T-cell (primary cell): ENCODE measurements at regions not wholly inside any gene's neighbourhood (a gene's known extent, or its start where the extent isn't known, plus 50 kb on each side); places are given as distances from the start of the nearest gene placed in this dataset.

Experiments
- ATAC-seq, 4 experiments: fragments of 200-7000 bp in 3 of 4; fragments of 150-1000 bp in 1 of 4; cut with Tn5 transposase; replicated peaks in 1 of 4; 1 replicate in 3 of 4; 2 replicates in 1 of 4; pipeline ENCODE4 v1.10.0; 2021; ENCODE audit warnings: moderate library complexity in 3 of 4, mild to moderate bottlenecking in 2 of 4, moderate number of reproducible peaks in 1 of 4
- CTCF ChIA-PET, 2 donors: fragments of 300-600 bp; sonication (Branson Sonifier 250); formaldehyde crosslinking; loops; one replicate each; lab custom pipeline; 2022; ENCODE audit warnings: antibody characterized with exemption in 2 of 2; lab: Charles Lee
- POLR2A ChIA-PET, 2 donors: fragments of 300-600 bp; sonication (Branson Sonifier 250); formaldehyde crosslinking; loops; one replicate each; lab custom pipeline; 2022; ENCODE audit warnings: antibody characterized with exemption in 2 of 2; lab: Charles Lee
- DNase-seq, 35 experiments: peaks; one replicate each; pipeline versions ENCODE4 v3.0.0 to v3.0.0-alpha.2; 2013 to 2023
- H3K27ac ChIP-seq: one replicate; pipeline ENCODE4 v1.5.1; 2013; ENCODE audit warnings: low read length
- H3K27me3 ChIP-seq, 2 experiments: replicated peaks in 1 of 2; 1 replicate in 1 of 2; 2 replicates in 1 of 2; pipeline versions ENCODE4 v1.6.1 to v1.7.0; 2013; ENCODE audit warnings: low read length in 1 of 2, mixed read lengths in 1 of 2; ENCODE audit not compliant: control insufficient read depth in 2 of 2, insufficient read depth in 2 of 2; ENCODE audit errors: extremely low read depth in 1 of 2
- H3K36me3 ChIP-seq, 2 donors: 1 replicate in 1 of 2; 2 replicates in 1 of 2; pipeline versions ENCODE4 v1.6.1 to v1.7.0; 2013; ENCODE audit warnings: low read length in 1 of 2; ENCODE audit not compliant: control insufficient read depth in 2 of 2, insufficient read depth in 1 of 2; ENCODE audit errors: extremely low read depth in 1 of 2
- H3K4me1 ChIP-seq, 2 experiments: 1 replicate in 1 of 2; 2 replicates in 1 of 2; pipeline versions ENCODE4 v1.6.1 to v1.7.0; 2013; ENCODE audit warnings: low read length in 2 of 2, mixed read lengths in 1 of 2; ENCODE audit not compliant: insufficient read depth in 2 of 2, control insufficient read depth in 1 of 2; ENCODE audit errors: extremely low read depth in 1 of 2
- H3K4me3 ChIP-seq, 2 donors: 1 replicate in 1 of 2; 2 replicates in 1 of 2; pipeline versions ENCODE4 v1.5.1 to v1.7.0; 2013; ENCODE audit warnings: mild to moderate bottlenecking in 2 of 2, low read length in 1 of 2, moderate library complexity in 1 of 2; ENCODE audit not compliant: control insufficient read depth in 1 of 2; ENCODE audit errors: extremely low read depth in 1 of 2
- H3K9me3 ChIP-seq: 2 replicates; pipeline ENCODE4 v1.7.0; 2013
- H3K27ac Mint-ChIP-seq, 2 donors: one replicate each; pipeline ENCODE4 v1.8.0; 2020 to 2021; ENCODE audit warnings: mild to moderate bottlenecking in 2 of 2, mixed read lengths in 2 of 2
- H3K27me3 Mint-ChIP-seq, 2 donors: one replicate each; pipeline ENCODE4 v1.8.0; 2021 to 2022; ENCODE audit warnings: mixed read lengths in 2 of 2
- H3K36me3 Mint-ChIP-seq: one replicate; pipeline ENCODE4 v1.8.0; 2021; ENCODE audit warnings: mixed read lengths
- H3K4me1 Mint-ChIP-seq, 3 donors: one replicate each; pipeline ENCODE4 v1.8.0; 2020 to 2022; ENCODE audit warnings: mixed read lengths in 3 of 3, mild to moderate bottlenecking in 1 of 3
- H3K4me3 Mint-ChIP-seq, 3 donors: one replicate each; pipeline ENCODE4 v1.8.0; 2020 to 2022; ENCODE audit warnings: mild to moderate bottlenecking in 3 of 3, mixed read lengths in 3 of 3, moderate library complexity in 3 of 3
- H3K9me3 Mint-ChIP-seq, 3 donors: one replicate each; pipeline ENCODE4 v1.8.0; 2020 to 2022; ENCODE audit warnings: mixed read lengths in 3 of 3
- WGBS: methylation state at CpG from one replicate; pipeline ENCODE4 v1.1.5; 2013; ENCODE audit warnings: missing lambda C conversion rate; ENCODE audit not compliant: insufficient coverage; 5-methylcytosine and 5-hydroxymethylcytosine counted together

DNA sequence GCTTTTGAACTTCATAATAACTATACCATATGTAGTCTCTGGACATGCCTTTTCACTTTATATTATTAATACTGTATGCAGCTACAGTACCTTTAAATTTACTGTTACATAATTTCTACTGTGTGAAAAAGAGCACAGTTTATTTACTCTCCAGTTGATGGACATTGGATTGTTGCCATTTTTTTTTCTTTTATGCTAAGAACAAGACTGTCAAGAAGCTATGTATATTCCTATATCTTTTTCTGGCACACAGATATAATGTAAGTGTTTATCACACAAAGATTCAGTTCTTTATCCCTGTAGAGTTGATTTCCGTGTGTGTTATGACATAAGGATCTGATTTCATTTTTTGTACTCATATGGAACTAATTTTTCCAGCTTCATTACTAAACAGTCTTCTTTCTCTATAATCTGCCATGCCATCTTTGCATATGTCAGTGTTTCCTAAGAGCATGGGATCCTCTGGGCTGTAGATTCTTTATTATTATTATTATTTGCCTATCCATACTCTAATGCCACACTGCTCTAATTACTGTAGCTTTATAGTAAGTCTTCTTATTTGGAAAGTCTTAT lies 593.0 kb upstream of the ATP2B1 start:
- H3K36me3 Mint-ChIP-seq, result no peaks in the 10 kb centered on the region
- CTCF ChIA-PET, result no interaction called here
- H3K27me3 ChIP-seq, result no peaks in the 10 kb centered on the region
- no peaks in the 10 kb centered on the region for H3K9me3 ChIP-seq
- no peak overlapping the region for H3K4me3 Mint-ChIP-seq
- H3K4me3 ChIP-seq, result no peak overlapping the region
- WGBS, result no CpG with 5 or more reads among the region's 1 CpG
- H3K27me3 Mint-ChIP-seq, result peaks cover 0 to 7% of the 10 kb centered on the region in 2 donors
- POLR2A ChIA-PET, result interaction anchor here (0.6 to 0.8 kb wide), 4 partner anchors 10 to 576 kb away, joined by 3 to 4 read pairs (median 3); no protein-coding TSS in a partner anchor
- ATAC-seq (no peak), DNase-seq (no peak)
- no peak overlapping the region for H3K27ac ChIP-seq
- H3K4me1 Mint-ChIP-seq, result peaks cover 21 to 22% (median 21%) of the 10 kb centered on the region in 3 donors
- H3K4me1 ChIP-seq, result peaks cover 0 to 15% of the 10 kb centered on the region in 2 experiments
- H3K36me3 ChIP-seq, result no peaks in the 10 kb centered on the region
- no peak overlapping the region for H3K27ac Mint-ChIP-seq
- no peaks in the 10 kb centered on the region for H3K9me3 Mint-ChIP-seq

DNA sequence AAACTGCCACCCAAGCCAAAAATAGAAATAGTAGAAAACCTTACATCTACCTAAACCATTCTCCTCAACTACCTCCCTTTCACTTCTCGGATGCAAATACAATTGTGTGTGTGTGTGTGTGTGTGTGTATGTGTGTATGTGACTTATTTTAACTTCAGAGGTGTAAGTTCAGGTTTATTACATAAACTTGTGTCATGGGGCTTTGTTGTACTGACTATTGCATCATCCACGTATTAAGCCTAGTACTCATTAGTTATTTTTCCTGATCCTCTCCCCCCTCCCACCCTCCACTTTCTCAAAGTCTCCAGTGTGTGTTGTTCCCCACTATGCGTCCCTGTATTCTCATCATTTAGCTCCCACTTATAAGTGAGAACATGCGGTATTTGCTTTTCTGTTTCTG lies 592.5 kb upstream of the ATP2B1 start:
- Histone ChIP-seq H3K4me3 (no peak overlapping the region), H3K9me3 (no peaks in the 10 kb centered on the region), H3K27ac (no peak overlapping the region), H3K4me1 (peaks cover 0 to 15% of the 10 kb centered on the region in 2 experiments), H3K27me3 (no peaks in the 10 kb centered on the region), H3K36me3 (no peaks in the 10 kb centered on the region)
- no peak for DNase-seq
- H3K27me3 Mint-ChIP-seq, result peaks cover 0 to 7% of the 10 kb centered on the region in 2 donors
- no peak for ATAC-seq
- 88% methylated on average over 1 of the region's 4 CpGs for WGBS
- H3K9me3 Mint-ChIP-seq, result no peaks in the 10 kb centered on the region
- H3K4me1 Mint-ChIP-seq, result peaks cover 21 to 22% (median 21%) of the 10 kb centered on the region in 3 donors
- ChIA-PET CTCF (no interaction called here), POLR2A (interaction anchor here (0.6 to 0.8 kb wide), 3 partner anchors 11 to 575 kb away, joined by 3 to 4 read pairs (median 3); no protein-coding TSS in a partner anchor)
- no peak overlapping the region for H3K27ac Mint-ChIP-seq
- H3K4me3 Mint-ChIP-seq, result no peak overlapping the region
- no peaks in the 10 kb centered on the region for H3K36me3 Mint-ChIP-seq

DNA sequence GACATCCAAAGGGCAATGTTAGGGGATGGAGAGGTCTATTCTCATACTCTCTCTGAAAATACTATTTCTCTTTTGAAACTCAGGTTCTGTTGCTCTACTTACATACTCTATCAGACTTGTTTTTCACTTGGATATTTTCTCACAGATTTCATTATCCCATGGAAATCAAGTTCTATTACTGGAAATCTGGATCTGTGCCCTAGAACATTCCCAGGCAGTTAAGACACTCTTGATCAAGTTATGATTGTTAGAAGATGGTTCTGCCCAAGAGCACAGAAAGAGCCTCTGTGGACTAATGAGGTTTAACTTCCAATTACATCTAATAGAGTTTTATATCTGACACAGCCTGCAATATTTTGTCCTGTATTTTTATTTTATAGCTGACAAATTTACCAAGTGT lies 591.0 kb upstream of the ATP2B1 start:
- no peaks in the 10 kb centered on the region for H3K36me3 Mint-ChIP-seq
- H3K4me3 Mint-ChIP-seq, result peak overlapping the region; percentile 71 to 75 (median 71)
- peak overlapping the region; percentile 32 to 86 for H3K27ac Mint-ChIP-seq
- DNase-seq, result no peak
- ChIA-PET POLR2A (no interaction called here), CTCF (no interaction called here)
- H3K4me1 ChIP-seq, result peaks cover 0 to 15% of the 10 kb centered on the region in 2 experiments
- H3K27ac ChIP-seq, result peak overlapping the region; percentile 8
- H3K9me3 Mint-ChIP-seq, result no peaks in the 10 kb centered on the region
- H3K27me3 Mint-ChIP-seq, result peaks cover 0 to 10% of the 10 kb centered on the region in 2 donors
- peak overlapping the region in 1 of 2 donors; percentile 20 for H3K4me3 ChIP-seq
- no peaks in the 10 kb centered on the region for H3K36me3 ChIP-seq
- H3K9me3 ChIP-seq, result no peaks in the 10 kb centered on the region
- H3K27me3 ChIP-seq, result no peaks in the 10 kb centered on the region
- peaks cover 21 to 22% (median 21%) of the 10 kb centered on the region in 3 donors for H3K4me1 Mint-ChIP-seq
- ATAC-seq, result no peak

DNA sequence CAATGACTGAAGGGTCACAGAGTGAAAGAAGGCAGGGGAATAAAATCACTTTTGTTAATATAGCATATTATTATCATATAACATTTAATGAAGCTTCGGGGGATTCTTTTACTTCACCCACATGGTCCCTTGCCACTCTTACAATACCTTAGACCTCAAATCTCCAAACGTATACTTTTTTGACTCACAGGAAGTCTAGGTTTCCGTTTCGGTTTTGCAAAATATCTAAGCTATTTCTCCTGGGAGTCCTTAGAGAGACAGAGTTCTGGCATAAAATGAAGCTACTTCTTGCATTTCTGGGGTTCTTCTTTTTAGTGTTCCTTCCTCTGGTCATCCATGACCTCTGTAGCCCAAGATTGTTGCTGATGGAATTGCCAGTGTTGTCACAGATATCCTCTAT lies 590.5 kb upstream of the ATP2B1 start:
- POLR2A ChIA-PET, result no interaction called here
- DNase-seq (peak in 1 of 35 experiments; percentile 18), ATAC-seq (peak in 3 of 4 experiments; percentile 38 to 71 (median 65))
- H3K27me3 ChIP-seq, result no peaks in the 10 kb centered on the region
- Mint-ChIP-seq H3K27ac (peak overlapping the region; percentile 32 to 86), H3K4me3 (peak overlapping the region; percentile 71 to 75 (median 71)), H3K27me3 (peaks cover 3 to 10% of the 10 kb centered on the region in 2 donors), H3K4me1 (peaks cover 21 to 22% (median 21%) of the 10 kb centered on the region in 3 donors), H3K9me3 (no peaks in the 10 kb centered on the region), H3K36me3 (no peaks in the 10 kb centered on the region)
- WGBS, result 0% methylated on average over 1 of the region's 4 CpGs
- no peaks in the 10 kb centered on the region for H3K36me3 ChIP-seq
- CTCF ChIA-PET, result no interaction called here
- H3K4me3 ChIP-seq, result peak overlapping the region; percentile 10 to 20
- peak overlapping the region; percentile 8 for H3K27ac ChIP-seq
- H3K9me3 ChIP-seq, result no peaks in the 10 kb centered on the region
- peaks cover 0 to 15% of the 10 kb centered on the region in 2 experiments for H3K4me1 ChIP-seq

DNA sequence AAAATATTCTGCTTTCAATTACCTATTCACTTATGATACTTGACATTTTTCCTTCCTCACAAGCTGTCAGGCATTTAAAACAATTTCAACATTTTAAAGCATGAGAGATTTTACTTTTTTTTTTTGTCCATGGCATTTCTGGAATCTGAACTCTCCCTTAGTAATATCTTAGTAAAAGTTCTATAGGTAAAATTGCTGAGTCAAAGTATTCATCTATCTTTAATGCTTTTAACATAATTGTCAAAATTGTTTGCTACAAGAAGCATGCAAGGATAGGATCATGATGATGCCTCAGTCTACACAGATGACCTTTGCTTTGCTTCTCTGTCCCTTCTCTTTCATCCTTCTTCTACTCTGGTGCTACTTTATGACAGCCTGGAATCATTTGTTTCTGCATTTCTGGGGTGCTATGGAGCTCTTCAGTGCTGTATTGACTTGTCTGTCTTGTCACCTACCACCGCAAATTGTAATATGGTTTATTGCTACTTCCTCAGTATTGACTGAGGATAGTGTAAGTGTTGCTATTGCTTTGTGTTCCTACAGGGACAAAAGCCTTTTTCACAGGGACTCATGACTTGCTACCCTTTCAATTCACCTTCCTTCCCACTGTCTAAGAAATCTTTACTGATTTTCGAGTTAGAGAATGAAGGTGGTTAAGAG lies 589.8 kb upstream of the ATP2B1 start:
- Mint-ChIP-seq H3K4me1 (peaks cover 21 to 22% (median 21%) of the 10 kb centered on the region in 3 donors), H3K27ac (peak overlapping the region in 1 of 2 donors; percentile 86), H3K4me3 (peak overlapping the region; percentile 18 to 75 (median 71)), H3K9me3 (no peaks in the 10 kb centered on the region), H3K36me3 (no peaks in the 10 kb centered on the region), H3K27me3 (peaks cover 3 to 10% of the 10 kb centered on the region in 2 donors)
- no peak for DNase-seq
- CTCF ChIA-PET, result no interaction called here
- no peak overlapping the region for H3K27ac ChIP-seq
- no peaks in the 10 kb centered on the region for H3K36me3 ChIP-seq
- no CpG with 5 or more reads among the region's 2 CpGs for WGBS
- H3K27me3 ChIP-seq, result no peaks in the 10 kb centered on the region
- peaks cover 0 to 15% of the 10 kb centered on the region in 2 experiments for H3K4me1 ChIP-seq
- no peaks in the 10 kb centered on the region for H3K9me3 ChIP-seq
- ATAC-seq, result no peak
- POLR2A ChIA-PET, result interaction anchor here in 1 of 2 donors (0.7 kb wide), 1 partner anchor 31 kb away, joined by 5 read pairs; no protein-coding TSS in a partner anchor
- peak overlapping the region; percentile 10 to 20 for H3K4me3 ChIP-seq

DNA sequence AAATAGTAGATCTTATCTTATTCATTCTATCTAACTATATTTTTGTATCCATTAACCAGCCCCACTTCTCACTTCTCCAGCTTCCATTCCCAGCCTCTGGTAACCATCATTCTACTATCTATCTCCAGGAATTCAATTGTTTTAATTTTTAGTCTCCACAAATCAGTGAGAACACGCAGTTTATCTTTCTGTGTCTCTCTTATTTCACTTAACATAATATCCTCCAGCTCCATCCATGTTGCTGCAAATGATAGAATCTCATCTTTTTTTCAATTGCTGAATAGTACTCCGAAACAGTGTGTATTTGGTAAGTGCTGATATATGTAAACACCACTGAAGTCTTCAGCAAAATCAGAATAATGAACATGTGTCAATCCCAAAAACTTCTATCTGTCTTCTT lies 587.2 kb upstream of the ATP2B1 start:
- no CpG with 5 or more reads among the region's 2 CpGs for WGBS
- H3K4me1 Mint-ChIP-seq, result peaks cover 21 to 28% (median 28%) of the 10 kb centered on the region in 3 donors
- DNase-seq (no peak), ATAC-seq (no peak)
- no peak overlapping the region for H3K27ac Mint-ChIP-seq
- Histone ChIP-seq H3K4me3 (no peak overlapping the region), H3K9me3 (no peaks in the 10 kb centered on the region), H3K27ac (no peak overlapping the region), H3K4me1 (peaks cover 0 to 15% of the 10 kb centered on the region in 2 experiments), H3K27me3 (no peaks in the 10 kb centered on the region), H3K36me3 (no peaks in the 10 kb centered on the region)
- H3K9me3 Mint-ChIP-seq, result no peaks in the 10 kb centered on the region
- ChIA-PET CTCF (no interaction called here), POLR2A (no interaction called here)
- no peak overlapping the region for H3K4me3 Mint-ChIP-seq
- H3K36me3 Mint-ChIP-seq, result no peaks in the 10 kb centered on the region
- peaks cover 6 to 7% of the 10 kb centered on the region in 2 donors for H3K27me3 Mint-ChIP-seq
